Lower lobe of right lung (tissue), 2 donors: ENCODE measurements at regions not wholly inside any gene's neighbourhood (a gene's known extent, or its start where the extent isn't known, plus 50 kb on each side); places are given as distances from the start of the nearest gene placed in this dataset.

Source experiments
- ATAC-seq, 2 donors: fragments of 200-7000 bp; cut with Tn5 transposase; one replicate each; pipeline ENCODE4 v1.9.1; 2020 to 2022; ENCODE audit warnings: mild to moderate bottlenecking in 2 of 2, moderate library complexity in 2 of 2
- DNase-seq: peaks from one replicate; pipeline ENCODE4 v3.0.0-alpha.2; 2020
- H3K27ac ChIP-seq: fragments of 200-600 bp; one replicate; pipeline ENCODE4 v1.8.0; 2022
- H3K27me3 ChIP-seq: fragments of 200-600 bp; one replicate; pipeline ENCODE4 v1.8.0; 2022; ENCODE audit warnings: low read depth
- H3K36me3 ChIP-seq: fragments of 200-600 bp; one replicate; pipeline ENCODE4 v1.8.0; 2022; ENCODE audit warnings: mild to moderate bottlenecking
- H3K4me1 ChIP-seq: fragments of 200-600 bp; one replicate; pipeline ENCODE4 v1.8.0; 2022
- H3K4me3 ChIP-seq: fragments of 200-600 bp; one replicate; pipeline ENCODE4 v1.8.0; 2022; ENCODE audit warnings: mild to moderate bottlenecking
- H3K9me3 ChIP-seq: fragments of 200-600 bp; one replicate; pipeline ENCODE4 v1.8.0; 2022
- intact Hi-C: fragments of 100-400 bp; cut with DNase I; formaldehyde crosslinking; loops from one replicate; pipeline ENCODE4 v1.11.0; 2022
- TF ChIP-seq, protein P1 (sequence below): fragments of 200-600 bp; IDR thresholded peaks from one replicate; pipeline ENCODE4 v1.8.0; 2022; ENCODE audit warnings: antibody characterized with exemption, mild to moderate bottlenecking
- donor health status: DM: no; HTN: yes; CAD: no; lungs with severe emphysema.

DNA sequence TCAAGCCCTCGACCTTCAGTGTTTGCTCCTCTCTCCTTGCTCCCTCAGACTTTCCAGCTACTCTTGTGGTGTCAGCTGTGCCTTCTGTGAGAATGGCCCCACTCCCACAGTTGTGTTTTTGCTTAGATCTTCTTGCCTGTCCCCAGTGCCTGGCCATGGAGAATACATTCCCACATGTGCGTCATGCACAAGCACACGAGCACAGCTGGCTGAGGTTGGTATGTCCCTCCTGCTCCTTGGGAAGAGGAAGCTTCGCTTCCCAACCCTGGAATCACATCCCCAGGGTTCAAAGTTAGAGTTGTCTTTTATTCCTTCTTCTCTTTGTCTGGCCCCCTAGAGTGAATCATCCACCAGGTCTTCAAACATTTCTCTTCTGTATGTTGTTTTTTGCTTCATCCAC, 518.6 kb downstream of the CCDC171 start:
- TF ChIP-seq, protein P1, sequence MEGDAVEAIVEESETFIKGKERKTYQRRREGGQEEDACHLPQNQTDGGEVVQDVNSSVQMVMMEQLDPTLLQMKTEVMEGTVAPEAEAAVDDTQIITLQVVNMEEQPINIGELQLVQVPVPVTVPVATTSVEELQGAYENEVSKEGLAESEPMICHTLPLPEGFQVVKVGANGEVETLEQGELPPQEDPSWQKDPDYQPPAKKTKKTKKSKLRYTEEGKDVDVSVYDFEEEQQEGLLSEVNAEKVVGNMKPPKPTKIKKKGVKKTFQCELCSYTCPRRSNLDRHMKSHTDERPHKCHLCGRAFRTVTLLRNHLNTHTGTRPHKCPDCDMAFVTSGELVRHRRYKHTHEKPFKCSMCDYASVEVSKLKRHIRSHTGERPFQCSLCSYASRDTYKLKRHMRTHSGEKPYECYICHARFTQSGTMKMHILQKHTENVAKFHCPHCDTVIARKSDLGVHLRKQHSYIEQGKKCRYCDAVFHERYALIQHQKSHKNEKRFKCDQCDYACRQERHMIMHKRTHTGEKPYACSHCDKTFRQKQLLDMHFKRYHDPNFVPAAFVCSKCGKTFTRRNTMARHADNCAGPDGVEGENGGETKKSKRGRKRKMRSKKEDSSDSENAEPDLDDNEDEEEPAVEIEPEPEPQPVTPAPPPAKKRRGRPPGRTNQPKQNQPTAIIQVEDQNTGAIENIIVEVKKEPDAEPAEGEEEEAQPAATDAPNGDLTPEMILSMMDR, result no peak
- no peaks in the 10 kb centered on the region for H3K4me1 ChIP-seq
- no peaks in the 10 kb centered on the region for H3K27me3 ChIP-seq
- intact Hi-C loops, result no loop called here
- ATAC-seq, result no peak
- H3K9me3 ChIP-seq, result no peaks in the 10 kb centered on the region
- H3K36me3 ChIP-seq, result no peaks in the 10 kb centered on the region
- no peak overlapping the region for H3K4me3 ChIP-seq
- DNase-seq, result no peak
- H3K27ac ChIP-seq, result no peak overlapping the region

DNA sequence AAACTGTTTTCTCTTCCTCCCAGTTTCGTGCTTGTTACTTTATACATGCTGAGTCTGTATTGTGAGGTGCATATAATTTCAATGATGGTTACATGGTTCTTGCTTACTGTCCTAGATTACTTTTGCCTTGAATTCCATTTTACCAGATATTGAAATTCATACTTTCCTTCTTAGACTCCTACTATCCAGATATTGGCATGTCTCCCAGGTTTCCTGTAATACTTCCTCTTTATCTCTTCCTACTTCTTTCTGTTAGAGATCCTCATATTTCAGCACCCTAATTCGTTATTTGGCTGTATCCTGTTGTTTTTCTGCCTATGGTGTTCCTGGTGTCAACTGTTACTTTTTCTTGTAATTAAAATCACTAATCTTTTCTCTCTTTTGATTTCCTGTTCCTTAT, 522.1 kb downstream of the CCDC171 start:
- TF ChIP-seq, protein P1, result no peak
- Histone ChIP-seq H3K4me3 (no peak overlapping the region), H3K4me1 (no peaks in the 10 kb centered on the region), H3K27me3 (no peaks in the 10 kb centered on the region), H3K27ac (no peak overlapping the region), H3K9me3 (no peaks in the 10 kb centered on the region), H3K36me3 (no peaks in the 10 kb centered on the region)
- DNase-seq (no peak), ATAC-seq (no peak)
- intact Hi-C loops, result no loop called here

DNA sequence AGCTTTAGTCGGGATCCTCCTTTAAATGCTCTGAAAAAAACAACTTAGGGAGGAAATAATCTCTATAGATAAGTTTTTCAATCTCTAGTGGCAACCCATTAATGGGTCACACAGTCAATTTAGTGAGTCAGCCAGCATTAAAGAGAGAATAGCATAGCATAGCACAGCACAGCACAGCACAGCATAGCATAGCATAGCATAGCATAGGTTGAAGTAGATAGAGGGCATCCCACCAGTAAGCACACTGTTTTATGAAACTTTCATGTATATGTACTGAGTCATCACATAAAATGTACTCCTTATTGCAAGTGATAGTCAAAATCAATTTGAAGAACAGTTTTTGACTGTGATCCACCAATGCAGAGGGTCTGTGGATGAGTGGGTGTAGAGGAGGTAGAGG, 522.9 kb downstream of the CCDC171 start:
- no peaks in the 10 kb centered on the region for H3K36me3 ChIP-seq
- intact Hi-C loops, result no loop called here
- no peaks in the 10 kb centered on the region for H3K9me3 ChIP-seq
- TF ChIP-seq, protein P1, result no peak
- no peaks in the 10 kb centered on the region for H3K4me1 ChIP-seq
- no peaks in the 10 kb centered on the region for H3K27me3 ChIP-seq
- no peak overlapping the region for H3K4me3 ChIP-seq
- DNase-seq (no peak), ATAC-seq (no peak)
- H3K27ac ChIP-seq, result no peak overlapping the region

DNA sequence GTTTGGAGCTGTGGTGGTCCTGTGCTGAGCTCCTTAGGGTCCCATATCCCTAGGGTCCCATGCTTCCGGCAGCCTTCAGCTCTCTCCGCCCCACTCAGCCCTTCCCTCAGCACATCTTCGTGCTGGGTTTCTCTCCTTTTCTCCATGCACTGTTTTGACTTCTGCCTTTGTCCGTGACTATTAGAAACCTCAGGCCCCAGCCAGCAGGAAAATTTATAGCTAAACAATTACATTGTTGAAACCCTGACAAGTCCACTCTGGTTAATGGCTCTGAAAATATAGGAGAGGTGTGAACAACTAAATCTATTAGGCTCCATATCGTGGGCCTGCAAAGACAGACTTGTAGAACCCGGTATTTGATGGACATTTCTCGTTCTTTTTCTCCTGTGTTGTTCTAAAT, 523.7 kb downstream of the CCDC171 start:
- Histone ChIP-seq H3K4me1 (no peaks in the 10 kb centered on the region), H3K27ac (no peak overlapping the region), H3K9me3 (no peaks in the 10 kb centered on the region), H3K4me3 (no peak overlapping the region), H3K36me3 (no peaks in the 10 kb centered on the region), H3K27me3 (no peaks in the 10 kb centered on the region)
- TF ChIP-seq, protein P1, result no peak
- intact Hi-C loops, result no loop called here
- DNase-seq (no peak), ATAC-seq (no peak)

DNA sequence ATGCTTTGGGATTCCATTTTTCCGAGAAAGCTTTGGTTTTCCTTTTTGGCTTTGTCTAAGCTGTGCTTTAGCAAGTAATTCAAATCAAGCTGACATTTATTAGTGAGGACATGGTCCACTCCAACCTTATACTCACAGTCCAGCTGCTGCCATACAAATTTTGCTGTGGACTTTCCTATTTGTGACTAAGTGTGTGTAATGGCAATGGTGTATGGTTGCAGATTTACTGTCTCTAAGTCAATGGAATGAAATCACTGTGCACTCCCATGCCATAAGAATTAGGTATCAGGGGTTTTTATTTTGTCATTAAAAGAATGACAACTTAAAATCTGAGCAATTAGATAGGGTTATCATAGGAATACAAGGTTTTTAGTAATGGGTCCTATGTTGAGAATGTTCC, 530.0 kb downstream of the CCDC171 start:
- Histone ChIP-seq H3K36me3 (no peaks in the 10 kb centered on the region), H3K4me1 (no peaks in the 10 kb centered on the region), H3K27ac (no peak overlapping the region), H3K9me3 (no peaks in the 10 kb centered on the region), H3K4me3 (no peak overlapping the region), H3K27me3 (no peaks in the 10 kb centered on the region)
- TF ChIP-seq, protein P1, result no peak
- ATAC-seq (no peak), DNase-seq (no peak)
- intact Hi-C loops, result no loop called here

DNA sequence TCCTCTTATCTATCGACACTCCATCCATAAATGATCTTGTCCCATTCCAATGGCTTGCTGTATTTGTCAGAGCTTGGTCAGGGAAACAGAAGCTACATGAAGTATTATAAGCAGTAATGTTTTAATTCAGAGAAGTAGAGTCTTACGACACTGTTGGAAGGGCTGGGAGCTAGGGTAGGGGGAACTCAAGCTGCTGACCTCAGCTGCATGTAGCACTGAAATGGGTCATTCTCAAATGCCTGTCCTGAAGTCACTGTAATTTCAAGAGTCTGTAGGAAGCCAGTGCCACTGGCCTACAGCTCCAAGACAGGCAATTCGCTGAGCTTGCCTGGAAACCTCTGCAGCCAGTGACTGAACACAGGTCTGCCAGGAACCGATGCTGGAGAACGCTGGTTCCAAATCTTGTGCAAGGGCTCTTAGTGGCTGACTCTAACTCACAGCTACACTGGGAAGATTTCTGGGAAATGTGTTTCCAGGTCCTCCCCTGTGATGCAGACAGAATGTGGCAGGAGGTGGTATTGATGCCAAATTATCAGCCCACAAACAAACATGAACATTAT, 532.4 kb downstream of the CCDC171 start:
- Histone ChIP-seq H3K36me3 (no peaks in the 10 kb centered on the region), H3K9me3 (no peaks in the 10 kb centered on the region), H3K4me3 (no peak overlapping the region), H3K27ac (no peak overlapping the region), H3K4me1 (no peaks in the 10 kb centered on the region), H3K27me3 (no peaks in the 10 kb centered on the region)
- no peak for ATAC-seq
- no peak for DNase-seq
- TF ChIP-seq, protein P1, result no peak
- intact Hi-C loops, result no loop called here
